HL-60/S4 treated with phorbol 12-myristate 13-acetate at 8.2 ng/mL for 4 days and 3 days (cell line): ENCODE measurements at regions not wholly inside any gene's neighbourhood (a gene's known extent, or its start where the extent isn't known, plus 50 kb on each side); places are given as distances from the start of the nearest gene placed in this dataset.

Source experiments
- in situ Hi-C: fragments of 300-500 bp; cut with MboI; formaldehyde crosslinking; loops from 2 replicates; pipeline ENCODE4 v1.15.0; 2022; ENCODE audit warnings: low sequenced_read_pairs

GRCh38 chr7:46652317-46652716, 731.2 kb upstream of the IGFBP3 start:
- in situ Hi-C loops: no loop called here

- in situ Hi-C loops: no loop called here
Measured at GRCh38 chr7:46651561-46652088, 730.6 kb upstream of the IGFBP3 start.

DNA sequence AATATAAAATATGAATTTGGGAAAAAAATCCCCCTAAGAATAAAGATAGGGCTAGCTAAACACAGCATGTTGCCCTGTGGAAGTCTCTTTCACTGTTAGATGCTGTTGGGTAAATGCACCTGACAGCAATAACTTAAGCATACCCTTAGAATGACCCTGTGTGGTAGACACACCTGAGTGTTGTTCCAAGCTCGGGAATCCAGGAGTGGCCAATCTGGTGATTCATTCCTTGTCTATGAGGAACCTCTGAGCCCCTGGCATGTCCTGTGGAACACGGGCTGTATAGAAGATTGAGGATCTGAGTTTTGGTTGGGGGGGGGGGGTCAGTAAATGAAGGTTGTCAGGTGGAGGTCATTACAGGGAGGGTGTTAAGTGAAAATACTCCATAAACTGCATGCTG, 730.0 kb upstream of the IGFBP3 start:
- in situ Hi-C loops: no loop called here

DNA sequence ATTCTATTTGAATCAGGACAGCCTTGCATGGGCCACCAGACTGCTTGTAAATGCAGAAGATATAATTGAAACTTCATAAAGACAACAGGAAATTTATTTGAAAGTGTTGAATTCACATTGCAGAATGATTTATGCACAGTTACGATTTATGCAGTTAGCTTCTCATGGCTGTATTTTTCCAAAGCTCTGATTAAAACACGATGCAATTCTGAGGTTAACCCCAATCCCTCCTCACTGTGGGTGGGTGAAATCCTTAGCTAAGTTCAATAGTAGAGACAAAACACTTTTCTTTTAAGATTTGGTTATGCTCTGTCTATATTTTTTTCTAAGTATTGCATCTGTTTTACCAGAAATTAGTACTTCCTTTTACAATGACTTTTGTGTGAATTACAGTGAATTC, 728.8 kb upstream of the IGFBP3 start:
- in situ Hi-C loops: no loop called here

DNA sequence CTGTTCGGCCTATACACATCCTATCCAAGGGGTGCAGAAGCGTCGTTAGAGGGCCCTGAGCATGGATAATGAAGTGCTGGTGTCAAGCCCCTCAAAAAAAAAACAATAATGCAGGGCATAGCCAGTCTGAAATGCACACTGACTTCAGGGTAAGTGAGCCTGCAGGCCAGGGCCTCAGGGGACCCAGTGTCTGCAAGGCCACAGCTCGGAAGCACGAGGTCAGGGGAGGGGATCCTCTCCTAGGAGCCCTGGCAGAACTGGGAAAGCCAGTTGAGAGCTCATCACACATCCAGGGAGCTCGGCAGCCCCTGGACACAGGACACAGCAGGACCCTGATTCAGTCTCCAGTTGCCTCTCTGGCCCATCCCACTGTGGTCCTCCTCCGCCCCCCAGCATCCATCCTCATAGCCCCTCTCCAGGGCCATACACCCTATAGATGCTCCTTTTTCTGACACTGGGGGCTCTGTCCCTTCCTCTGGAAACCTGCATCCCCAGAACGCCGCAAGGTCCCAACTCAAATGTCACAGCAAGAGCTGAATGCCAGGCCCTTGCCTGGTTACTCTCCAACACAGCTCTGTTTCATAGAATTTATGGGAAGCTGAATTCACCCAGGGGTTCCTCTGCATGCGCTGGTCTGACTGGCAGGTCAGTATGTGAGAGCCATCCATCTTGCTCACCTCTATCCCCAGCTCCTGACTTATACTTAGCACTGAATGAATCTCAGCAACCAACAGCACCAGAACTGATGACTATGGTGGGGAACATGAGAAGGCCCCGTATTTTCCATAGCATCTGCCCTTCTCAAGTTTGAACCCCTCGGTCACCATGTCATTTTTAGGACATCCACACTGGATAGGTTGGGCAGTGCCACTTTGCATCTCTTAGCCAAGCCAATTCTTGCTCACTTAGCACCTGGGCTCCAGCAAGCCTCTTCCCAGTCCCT, 717.0 kb upstream of the IGFBP3 start:
- in situ Hi-C loops: no loop called here

DNA sequence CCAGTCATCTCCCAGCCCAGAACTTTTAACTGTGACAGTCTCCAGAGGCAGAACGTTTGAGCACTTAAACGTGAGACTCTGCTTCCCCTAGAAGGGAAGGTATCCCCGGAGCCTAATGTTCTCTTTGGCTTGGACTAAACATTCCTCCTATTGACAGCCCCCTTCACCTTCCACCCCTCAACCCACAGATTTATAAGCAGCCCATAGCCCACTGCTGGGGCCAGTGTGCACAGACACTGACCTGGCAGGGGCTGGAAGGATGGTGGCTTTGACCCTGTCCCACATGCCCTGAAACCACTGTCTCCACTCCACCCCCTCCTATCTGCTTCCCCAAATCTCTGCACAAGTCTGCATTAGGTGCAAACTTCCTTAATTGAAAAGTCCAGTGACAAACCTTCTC, 715.0 kb upstream of the IGFBP3 start:
- in situ Hi-C loops: no loop called here

DNA sequence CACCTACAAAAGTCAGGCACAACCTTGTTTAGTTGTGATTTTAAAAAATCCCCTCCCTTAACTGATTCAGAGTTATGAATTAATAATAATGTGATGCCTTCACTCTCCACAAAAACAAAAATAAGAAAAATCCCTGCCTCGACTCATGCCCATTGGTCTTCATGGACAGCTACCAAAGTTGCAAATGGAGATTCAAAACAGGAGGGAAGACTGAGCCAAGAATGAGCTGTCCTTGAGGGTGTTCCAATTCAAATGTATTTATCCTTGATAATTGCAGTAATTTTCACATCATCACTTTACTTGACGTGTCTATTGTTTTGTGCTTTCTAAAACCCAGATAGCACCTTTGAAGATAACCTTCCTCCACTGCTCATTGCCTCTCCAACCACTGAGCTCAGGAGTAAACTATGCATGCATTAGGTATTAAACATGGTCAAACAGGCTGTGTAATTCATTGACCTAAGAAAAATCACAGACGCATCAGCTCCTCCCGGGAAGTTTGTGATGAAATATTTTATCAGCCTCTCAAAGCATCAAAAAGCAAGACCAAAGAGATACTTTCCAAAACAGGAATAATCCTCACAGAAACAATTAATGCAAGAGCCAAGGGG, 712.7 kb upstream of the IGFBP3 start:
- in situ Hi-C loops: no loop called here

- in situ Hi-C loops: no loop called here
Measured at GRCh38 chr7:46633200-46633599, 712.1 kb upstream of the IGFBP3 start.

GRCh38 chr7:46630031-46630430, 709.0 kb upstream of the IGFBP3 start:
- in situ Hi-C loops: no loop called here

GRCh38 chr7:46628389-46628788, 707.3 kb upstream of the IGFBP3 start:
- in situ Hi-C loops: no loop called here

GRCh38 chr7:46626691-46627310, 705.7 kb upstream of the IGFBP3 start:
- in situ Hi-C loops: no loop called here

DNA sequence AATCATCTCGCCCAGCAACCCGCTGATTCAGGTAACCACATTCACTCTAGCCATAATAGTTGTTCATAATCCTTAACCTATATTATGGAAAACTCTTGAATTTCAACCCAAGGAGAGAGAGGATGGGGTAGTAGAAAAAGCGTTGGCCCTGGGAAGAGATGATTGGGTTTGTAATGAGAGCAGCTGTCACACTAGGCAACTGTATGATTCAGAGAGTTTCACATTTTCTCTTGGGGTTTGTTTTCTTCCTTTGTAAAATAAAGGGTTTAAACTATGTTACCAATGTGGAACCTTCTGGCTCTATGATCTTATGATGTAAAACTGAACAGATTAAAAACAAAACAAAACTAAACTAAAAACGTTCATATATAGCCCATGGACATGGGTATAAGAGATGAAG, 705.2 kb upstream of the IGFBP3 start:
- in situ Hi-C loops: no loop called here

DNA sequence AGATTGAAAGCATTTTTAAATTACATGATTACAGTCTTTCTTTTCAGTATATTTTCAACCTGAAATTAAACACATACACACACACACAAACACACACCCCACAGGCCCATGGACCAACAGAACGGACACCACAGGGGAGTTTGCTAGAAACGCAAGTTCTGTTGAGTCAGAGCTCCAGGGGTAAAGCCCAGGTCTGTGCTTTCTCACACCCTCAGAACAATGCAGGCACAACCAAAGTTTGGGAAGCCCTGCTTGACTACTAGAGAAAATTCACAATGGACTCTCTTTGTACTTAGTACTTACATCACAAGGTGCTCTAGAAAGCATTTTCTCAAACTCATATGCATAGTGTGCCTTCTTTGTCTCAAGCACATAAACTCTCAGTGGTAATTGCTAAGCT, 704.0 kb upstream of the IGFBP3 start:
- in situ Hi-C loops: no loop called here

DNA sequence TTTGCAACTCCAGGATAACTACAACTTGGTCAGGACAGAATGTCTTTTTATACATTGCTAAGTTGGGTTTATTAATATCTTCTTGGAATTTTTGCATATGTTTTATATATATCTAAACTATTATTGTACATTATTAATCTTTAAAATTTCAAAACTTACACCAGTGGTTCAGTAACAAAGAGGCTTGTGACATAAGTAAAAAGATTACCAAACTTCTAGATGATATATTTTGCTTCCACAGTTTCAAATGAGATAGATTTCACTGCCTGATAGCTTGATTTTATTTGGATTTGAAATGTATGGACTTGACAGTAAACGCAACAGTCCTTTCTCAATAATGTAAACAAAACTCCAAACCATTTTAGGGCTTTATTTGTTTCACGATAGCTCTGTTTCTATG, 701.2 kb upstream of the IGFBP3 start:
- in situ Hi-C loops: no loop called here

DNA sequence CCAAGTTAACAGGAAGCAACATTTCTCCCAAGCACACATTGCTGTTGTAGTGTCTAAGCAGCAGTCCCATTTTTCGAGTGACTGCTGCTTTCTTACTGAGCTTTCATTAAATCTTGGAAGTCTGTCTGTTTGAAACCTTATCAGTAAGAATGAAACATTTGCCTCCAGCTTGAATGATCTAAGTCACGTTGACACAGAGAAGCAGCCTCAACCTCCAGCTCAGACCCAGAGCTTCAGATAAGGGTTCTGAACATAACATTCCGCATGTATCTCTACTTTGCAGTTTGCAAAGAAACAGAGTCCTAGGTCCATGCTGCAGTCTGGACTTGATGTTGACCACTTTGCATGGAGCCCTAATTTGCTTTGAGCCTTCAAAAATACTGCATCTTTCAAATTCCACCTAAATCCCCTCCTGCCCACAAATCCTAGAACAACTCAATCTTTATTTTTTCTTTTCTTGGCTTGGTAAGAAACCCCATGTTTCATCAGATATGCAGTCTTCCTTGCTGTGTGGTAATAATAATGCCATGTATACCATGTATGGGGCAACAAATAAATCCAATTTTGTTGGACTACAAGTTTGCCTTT, 698.7 kb upstream of the IGFBP3 start:
- in situ Hi-C loops: no loop called here

DNA sequence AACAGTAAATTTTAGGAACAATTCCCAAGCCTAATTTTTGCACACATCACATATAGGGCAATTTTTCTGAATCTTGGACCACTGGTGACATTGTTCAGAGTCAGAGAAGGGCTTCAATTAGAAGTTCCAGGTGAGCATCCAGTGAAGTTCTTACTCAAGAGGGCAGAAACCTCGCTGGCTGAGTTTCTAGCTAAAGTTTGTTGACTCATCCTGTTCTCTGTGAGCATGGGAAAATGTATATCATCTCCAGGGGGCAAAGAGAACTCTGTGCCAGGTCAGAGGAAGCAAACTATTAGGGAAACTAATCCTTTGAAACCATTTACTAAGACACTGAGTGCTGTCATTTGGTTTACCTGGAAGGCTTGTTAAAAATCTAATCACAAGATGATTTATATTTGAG, 695.6 kb upstream of the IGFBP3 start:
- in situ Hi-C loops: no loop called here

DNA sequence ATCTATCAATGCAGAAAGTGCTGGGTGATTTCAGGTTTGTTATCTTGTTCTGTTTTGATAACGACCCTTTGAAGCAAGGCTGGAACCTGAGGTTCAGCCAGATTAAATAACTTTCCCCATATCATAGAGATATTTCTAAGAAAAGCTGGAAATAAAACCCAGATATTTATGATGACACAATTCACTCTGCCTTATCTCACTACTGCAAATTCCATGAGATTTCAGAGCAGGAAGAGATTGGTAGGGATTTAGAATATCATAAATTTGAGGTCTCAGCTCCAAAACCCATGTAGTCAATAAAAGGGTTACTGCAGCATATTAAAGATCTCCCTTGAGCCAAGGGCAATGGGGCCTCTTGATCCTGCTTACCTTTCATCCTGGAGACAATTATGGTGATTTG, 692.5 kb upstream of the IGFBP3 start:
- in situ Hi-C loops: no loop called here

DNA sequence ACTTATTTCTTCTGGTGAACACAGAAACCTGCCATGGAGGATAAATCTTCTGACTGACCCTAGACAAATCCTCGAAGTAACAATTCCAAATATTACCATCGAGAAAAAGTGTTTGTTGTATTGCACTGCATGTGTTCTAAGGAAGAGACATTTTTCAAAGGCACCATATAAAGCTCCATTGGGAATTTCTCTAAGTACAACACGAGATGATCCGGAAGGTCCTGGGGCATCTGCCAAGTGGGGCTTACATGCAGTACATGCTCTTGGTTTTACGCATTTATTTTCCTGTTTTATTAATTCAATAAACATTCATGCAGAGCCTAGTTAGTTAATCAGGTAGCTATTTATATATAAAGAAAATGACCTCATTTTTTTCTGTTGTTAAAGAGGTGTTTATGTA, 692.0 kb upstream of the IGFBP3 start:
- in situ Hi-C loops: no loop called here

- in situ Hi-C loops: no loop called here
Measured at GRCh38 chr7:46611508-46611907, 690.4 kb upstream of the IGFBP3 start.

DNA sequence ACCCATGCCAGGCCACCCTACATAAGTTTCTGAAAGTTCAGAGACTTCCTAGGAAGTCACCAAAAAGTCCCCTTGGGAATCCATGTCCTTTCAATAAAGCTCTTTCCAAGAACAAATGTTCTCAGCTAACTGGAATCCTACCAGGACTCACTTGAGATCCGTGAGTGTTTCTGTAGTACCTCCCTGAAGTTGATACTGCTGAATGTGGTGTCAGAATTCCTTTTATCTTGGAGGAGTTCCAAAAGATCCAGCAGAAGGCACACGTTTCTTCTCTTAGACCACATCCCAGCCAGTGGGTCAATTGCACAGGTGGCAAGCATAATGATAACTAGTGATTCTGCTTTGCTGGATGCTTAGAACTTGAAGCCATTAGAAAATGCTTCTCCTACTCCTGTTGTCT, 689.7 kb upstream of the IGFBP3 start:
- in situ Hi-C loops: no loop called here

- in situ Hi-C loops: no loop called here
Measured at GRCh38 chr7:46607176-46607575, 686.1 kb upstream of the IGFBP3 start.
